T-helper 2 cell treated with Interferon-gamma antibody and Interleukin-4, amounts not matched to agents 100 ng/mL and 5 ng/mL, for 36 hours (primary cell): ENCODE measurements at regions not wholly inside any gene's neighbourhood (a gene's known extent, or its start where the extent isn't known, plus 50 kb on each side); places are given as distances from the start of the nearest gene placed in this dataset.

ENCODE experiments used
- intact Hi-C: fragments of 100-400 bp; cut with micrococcal nuclease; formaldehyde crosslinking; loops from one replicate; pipeline ENCODE4 v1.15.1; 2023

- intact Hi-C loops, result no loop called here
These were observed 86.9 kb downstream of the FGF9 start for GRCh38 chr13:21757763-21758162.

- intact Hi-C loops, result no loop called here
These were observed 87.6 kb downstream of the FGF9 start for GRCh38 chr13:21758441-21758840.

GRCh38 chr13:21759463-21759862, 88.6 kb downstream of the FGF9 start:
- intact Hi-C loops, result no loop called here

GRCh38 chr13:21759911-21760310, 89.0 kb downstream of the FGF9 start:
- intact Hi-C loops, result no loop called here

- intact Hi-C loops, result no loop called here
These were observed 90.9 kb downstream of the FGF9 start for GRCh38 chr13:21761770-21762169.

- intact Hi-C loops, result no loop called here
These were observed 91.6 kb downstream of the FGF9 start for GRCh38 chr13:21762512-21762911.

GRCh38 chr13:21767032-21767431, 96.2 kb downstream of the FGF9 start:
- intact Hi-C loops, result no loop called here

GRCh38 chr13:21771075-21771474, 100.2 kb downstream of the FGF9 start:
- intact Hi-C loops, result no loop called here

GRCh38 chr13:21777166-21777565, 106.3 kb downstream of the FGF9 start:
- intact Hi-C loops, result no loop called here

- intact Hi-C loops, result no loop called here
These were observed 106.9 kb downstream of the FGF9 start for GRCh38 chr13:21777813-21778212.

GRCh38 chr13:21782736-21783135, 111.9 kb downstream of the FGF9 start:
- intact Hi-C loops, result no loop called here

GRCh38 chr13:21785990-21786389, 115.1 kb downstream of the FGF9 start:
- intact Hi-C loops, result no loop called here

GRCh38 chr13:21796066-21796465, 125.2 kb downstream of the FGF9 start:
- intact Hi-C loops, result no loop called here

GRCh38 chr13:21796775-21797514, 126.1 kb downstream of the FGF9 start:
- intact Hi-C loops, result no loop called here

GRCh38 chr13:21797736-21798135, 126.9 kb downstream of the FGF9 start:
- intact Hi-C loops, result no loop called here

GRCh38 chr13:21798181-21798580, 127.3 kb downstream of the FGF9 start:
- intact Hi-C loops, result no loop called here

- intact Hi-C loops, result no loop called here
These were observed 128.8 kb downstream of the FGF9 start for GRCh38 chr13:21799671-21800070.

- intact Hi-C loops, result no loop called here
These were observed 130.2 kb downstream of the FGF9 start for GRCh38 chr13:21800837-21801616.

- intact Hi-C loops, result no loop called here
These were observed 134.9 kb downstream of the FGF9 start for GRCh38 chr13:21805733-21806132.

- intact Hi-C loops, result no loop called here
These were observed 141.3 kb downstream of the FGF9 start for GRCh38 chr13:21812192-21812626.

GRCh38 chr13:21813110-21813509, 142.2 kb downstream of the FGF9 start:
- intact Hi-C loops, result no loop called here

GRCh38 chr13:21813844-21814243, 143.0 kb downstream of the FGF9 start:
- intact Hi-C loops, result no loop called here

- intact Hi-C loops, result no loop called here
These were observed 143.7 kb downstream of the FGF9 start for GRCh38 chr13:21814604-21815003.
